NB4 (cell line): ENCODE measurements at regions not wholly inside any gene's neighbourhood (a gene's known extent, or its start where the extent isn't known, plus 50 kb on each side); places are given as distances from the start of the nearest gene placed in this dataset.

ENCODE experiments used
- DNase-seq: peaks from one replicate; pipeline ENCODE4 v3.0.0; 2010; ENCODE audit warnings: low read depth
- H3K4me3 ChIP-seq: one replicate; pipeline ENCODE4 v1.5.1; 2011; ENCODE audit warnings: mild to moderate bottlenecking, low read depth, low read length, moderate library complexity
- MYC ChIP-seq: IDR thresholded peaks from 2 replicates; pipeline ENCODE4 v1.6.1; 2011; ENCODE audit warnings: low read depth, low read length
- POLR2A ChIP-seq: IDR thresholded peaks from 2 replicates; pipeline ENCODE4 v1.6.1; 2011; ENCODE audit warnings: mild to moderate bottlenecking; ENCODE audit not compliant: insufficient read length; ENCODE audit errors: extremely low read depth
- TF ChIP-seq, protein P1 (sequence below): IDR thresholded peaks from one replicate; pipeline ENCODE4 v1.5.1; 2012; ENCODE audit warnings: low read depth, low read length
- TF ChIP-seq, protein P2 (sequence below): IDR thresholded peaks from 2 replicates; pipeline ENCODE4 v1.6.1; 2011; ENCODE audit warnings: low read depth, low read length

GRCh38 chr11:111438846-111439520 lies 59.9 kb upstream of the POU2AF1 start:
- no peak for DNase-seq
- TF ChIP-seq, protein P1, sequence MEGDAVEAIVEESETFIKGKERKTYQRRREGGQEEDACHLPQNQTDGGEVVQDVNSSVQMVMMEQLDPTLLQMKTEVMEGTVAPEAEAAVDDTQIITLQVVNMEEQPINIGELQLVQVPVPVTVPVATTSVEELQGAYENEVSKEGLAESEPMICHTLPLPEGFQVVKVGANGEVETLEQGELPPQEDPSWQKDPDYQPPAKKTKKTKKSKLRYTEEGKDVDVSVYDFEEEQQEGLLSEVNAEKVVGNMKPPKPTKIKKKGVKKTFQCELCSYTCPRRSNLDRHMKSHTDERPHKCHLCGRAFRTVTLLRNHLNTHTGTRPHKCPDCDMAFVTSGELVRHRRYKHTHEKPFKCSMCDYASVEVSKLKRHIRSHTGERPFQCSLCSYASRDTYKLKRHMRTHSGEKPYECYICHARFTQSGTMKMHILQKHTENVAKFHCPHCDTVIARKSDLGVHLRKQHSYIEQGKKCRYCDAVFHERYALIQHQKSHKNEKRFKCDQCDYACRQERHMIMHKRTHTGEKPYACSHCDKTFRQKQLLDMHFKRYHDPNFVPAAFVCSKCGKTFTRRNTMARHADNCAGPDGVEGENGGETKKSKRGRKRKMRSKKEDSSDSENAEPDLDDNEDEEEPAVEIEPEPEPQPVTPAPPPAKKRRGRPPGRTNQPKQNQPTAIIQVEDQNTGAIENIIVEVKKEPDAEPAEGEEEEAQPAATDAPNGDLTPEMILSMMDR, result no peak
- TF ChIP-seq, protein P2, sequence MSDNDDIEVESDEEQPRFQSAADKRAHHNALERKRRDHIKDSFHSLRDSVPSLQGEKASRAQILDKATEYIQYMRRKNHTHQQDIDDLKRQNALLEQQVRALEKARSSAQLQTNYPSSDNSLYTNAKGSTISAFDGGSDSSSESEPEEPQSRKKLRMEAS, result no peak
- TF ChIP-seq POLR2A, result no peak
- TF ChIP-seq MYC, result no peak
- H3K4me3 ChIP-seq, result no peak overlapping the region

DNA sequence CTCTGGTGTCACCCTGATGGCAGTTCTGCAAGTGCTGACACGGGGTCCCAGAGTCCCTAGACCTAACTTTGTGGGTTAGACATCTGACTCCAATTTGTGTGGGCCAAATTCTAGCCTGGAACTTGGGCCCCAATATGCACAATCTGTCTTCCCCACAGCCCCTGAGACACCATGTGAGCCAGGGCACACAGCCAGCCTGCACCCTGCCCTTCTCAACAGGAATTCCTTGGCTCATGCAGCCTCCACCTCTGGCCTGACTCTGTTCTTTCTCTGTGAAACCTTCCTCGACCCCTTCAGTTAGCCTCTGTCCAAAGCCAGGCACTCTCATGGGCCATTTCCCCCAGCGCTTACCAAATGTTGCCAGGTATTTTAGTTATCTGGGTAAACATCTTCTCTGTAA lies 59.1 kb upstream of the POU2AF1 start:
- TF ChIP-seq, protein P1, result no peak
- TF ChIP-seq POLR2A, result no peak
- TF ChIP-seq, protein P2, result no peak
- no peak for DNase-seq
- H3K4me3 ChIP-seq, result no peak overlapping the region

- DNase-seq, result no peak
- no peak overlapping the region for H3K4me3 ChIP-seq
- TF ChIP-seq MYC, result no peak
- TF ChIP-seq, protein P1, result no peak
- TF ChIP-seq POLR2A, result no peak
- TF ChIP-seq, protein P2, result no peak
These were observed 56.1 kb upstream of the POU2AF1 start for GRCh38 chr11:111435046-111435698.

DNA sequence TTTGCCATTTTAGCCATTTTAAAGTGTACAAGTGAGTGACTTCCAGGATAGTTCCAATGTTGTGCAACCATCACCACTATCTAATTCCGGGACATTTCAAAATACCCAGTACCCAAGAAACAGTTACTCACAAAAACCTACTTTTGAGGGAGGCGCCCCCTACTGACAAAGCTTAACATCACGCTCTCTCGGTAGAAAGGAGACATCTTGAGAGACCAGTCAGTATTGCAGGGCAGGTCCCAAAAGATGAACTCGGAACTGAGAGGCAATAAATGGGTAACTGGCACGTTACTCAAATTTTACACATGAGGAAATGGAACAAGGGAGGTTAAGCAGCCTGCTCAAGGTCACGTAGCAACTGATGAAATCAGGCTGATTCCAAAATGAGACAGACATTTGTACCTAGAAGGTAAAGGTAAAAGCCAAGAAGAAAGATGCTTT lies 50.0 kb upstream of the POU2AF1 start:
- no peak overlapping the region for H3K4me3 ChIP-seq
- TF ChIP-seq, protein P1, result peak; percentile 91
- no peak for TF ChIP-seq POLR2A
- DNase-seq, result peak; percentile 84
